Smooth muscle cell (in vitro differentiated cells): ENCODE measurements at regions not wholly inside any gene's neighbourhood (a gene's known extent, or its start where the extent isn't known, plus 50 kb on each side); places are given as distances from the start of the nearest gene placed in this dataset.

ENCODE experiments used
- DNase-seq: peaks from one replicate; lab custom pipeline; 2025; ENCODE audit not compliant: unreplicated experiment; lab: John Stamatoyannopoulos, UW
- H2AFZ ChIP-seq: fragments of 200-600 bp; sonication (generic); 2 replicates; pipeline ENCODE4 v1.6.0; 2016; ENCODE audit warnings: antibody characterized with exemption, low read depth, mild to moderate bottlenecking
- H3F3A ChIP-seq: fragments of 200-600 bp; sonication (generic); 2 replicates; pipeline ENCODE4 v1.6.0; 2017; ENCODE audit warnings: antibody characterized with exemption, low read depth
- H3K27ac ChIP-seq: fragments of 200-600 bp; sonication (generic); 2 replicates; pipeline ENCODE4 v1.5.1; 2016; ENCODE audit warnings: low read depth, mild to moderate bottlenecking
- H3K27me3 ChIP-seq: fragments of 200-600 bp; sonication (generic); 2 replicates; pipeline ENCODE4 v1.6.1; 2016; ENCODE audit warnings: low read depth, mild to moderate bottlenecking
- H3K36me3 ChIP-seq: fragments of 200-600 bp; sonication (generic); 2 replicates; pipeline ENCODE4 v1.5.1; 2016; ENCODE audit warnings: low read depth
- H3K4me1 ChIP-seq: fragments of 200-600 bp; sonication (generic); 2 replicates; pipeline ENCODE4 v1.5.1; 2016; ENCODE audit warnings: low read depth
- H3K4me2 ChIP-seq: fragments of 200-600 bp; sonication (generic); 2 replicates; pipeline ENCODE4 v1.6.0; 2016; ENCODE audit warnings: mild to moderate bottlenecking
- H3K4me3 ChIP-seq: fragments of 200-600 bp; sonication (generic); 2 replicates; pipeline ENCODE4 v1.5.1; 2016; ENCODE audit warnings: mild to moderate bottlenecking
- H3K79me2 ChIP-seq: fragments of 200-600 bp; sonication (generic); 2 replicates; pipeline ENCODE4 v1.6.0; 2016; ENCODE audit warnings: low read depth, mild to moderate bottlenecking
- H3K9ac ChIP-seq: fragments of 200-600 bp; sonication (generic); 2 replicates; pipeline ENCODE4 v1.6.0; 2016; ENCODE audit warnings: low read depth
- H3K9me3 ChIP-seq: fragments of 200-600 bp; sonication (generic); replicated peaks from 2 replicates; pipeline ENCODE4 v1.5.1; 2016; ENCODE audit warnings: low read depth
- H4K20me1 ChIP-seq: fragments of 200-600 bp; sonication (generic); 2 replicates; pipeline ENCODE4 v1.6.0; 2016; ENCODE audit warnings: low read depth
- WGBS: methylation state at CpG from one replicate; pipeline ENCODE4 v1.1.7; 2016; ENCODE audit warnings: low lambda C conversion rate; 5-methylcytosine and 5-hydroxymethylcytosine counted together
- TF ChIP-seq, protein P1 (sequence below): fragments of 200-600 bp; sonication (generic); IDR thresholded peaks from 2 replicates; pipeline ENCODE4 v1.5.1; 2017; ENCODE audit warnings: borderline replicate concordance, mild to moderate bottlenecking, antibody characterized with exemption; ENCODE audit not compliant: insufficient read depth, poor library complexity, severe bottlenecking

DNA sequence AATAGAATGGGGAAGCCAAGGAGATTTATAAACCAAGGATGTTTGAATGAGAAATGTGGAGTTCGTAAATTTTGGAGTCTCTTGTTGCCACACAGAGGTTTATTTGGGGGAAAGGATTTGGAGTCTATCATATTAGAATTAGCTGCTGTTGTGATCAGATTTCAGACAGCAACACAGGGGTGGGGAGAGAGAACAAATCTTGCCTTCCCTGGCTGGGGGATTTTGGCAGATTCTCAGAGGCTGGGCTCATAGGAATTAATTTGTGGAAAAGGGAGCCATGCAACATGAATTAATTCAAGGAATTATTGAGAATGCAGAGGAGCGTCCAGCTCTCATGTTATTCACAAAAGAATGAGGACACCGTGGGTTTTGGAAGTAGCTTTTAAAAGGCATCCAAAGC is 73.9 kb upstream of the PRMT8 start:
- no peak overlapping the region for H3K27ac ChIP-seq
- no peaks in the 10 kb centered on the region for H3K36me3 ChIP-seq
- no peaks in the 10 kb centered on the region for H3K9me3 ChIP-seq
- no peaks in the 10 kb centered on the region for H3K79me2 ChIP-seq
- no peaks in the 10 kb centered on the region for H3K4me1 ChIP-seq
- TF ChIP-seq, protein P1, sequence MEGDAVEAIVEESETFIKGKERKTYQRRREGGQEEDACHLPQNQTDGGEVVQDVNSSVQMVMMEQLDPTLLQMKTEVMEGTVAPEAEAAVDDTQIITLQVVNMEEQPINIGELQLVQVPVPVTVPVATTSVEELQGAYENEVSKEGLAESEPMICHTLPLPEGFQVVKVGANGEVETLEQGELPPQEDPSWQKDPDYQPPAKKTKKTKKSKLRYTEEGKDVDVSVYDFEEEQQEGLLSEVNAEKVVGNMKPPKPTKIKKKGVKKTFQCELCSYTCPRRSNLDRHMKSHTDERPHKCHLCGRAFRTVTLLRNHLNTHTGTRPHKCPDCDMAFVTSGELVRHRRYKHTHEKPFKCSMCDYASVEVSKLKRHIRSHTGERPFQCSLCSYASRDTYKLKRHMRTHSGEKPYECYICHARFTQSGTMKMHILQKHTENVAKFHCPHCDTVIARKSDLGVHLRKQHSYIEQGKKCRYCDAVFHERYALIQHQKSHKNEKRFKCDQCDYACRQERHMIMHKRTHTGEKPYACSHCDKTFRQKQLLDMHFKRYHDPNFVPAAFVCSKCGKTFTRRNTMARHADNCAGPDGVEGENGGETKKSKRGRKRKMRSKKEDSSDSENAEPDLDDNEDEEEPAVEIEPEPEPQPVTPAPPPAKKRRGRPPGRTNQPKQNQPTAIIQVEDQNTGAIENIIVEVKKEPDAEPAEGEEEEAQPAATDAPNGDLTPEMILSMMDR = no peak
- no peak overlapping the region for H3K4me2 ChIP-seq
- H4K20me1 ChIP-seq = no peaks in the 10 kb centered on the region
- 91% methylated on average over 3 of the region's 3 CpGs for WGBS
- no peak overlapping the region for H2AFZ ChIP-seq
- H3K9ac ChIP-seq = no peak overlapping the region
- DNase-seq = no peak
- peaks cover 32% of the 10 kb centered on the region for H3K27me3 ChIP-seq
- no peaks in the 10 kb centered on the region for H3F3A ChIP-seq
- H3K4me3 ChIP-seq = no peak overlapping the region

DNA sequence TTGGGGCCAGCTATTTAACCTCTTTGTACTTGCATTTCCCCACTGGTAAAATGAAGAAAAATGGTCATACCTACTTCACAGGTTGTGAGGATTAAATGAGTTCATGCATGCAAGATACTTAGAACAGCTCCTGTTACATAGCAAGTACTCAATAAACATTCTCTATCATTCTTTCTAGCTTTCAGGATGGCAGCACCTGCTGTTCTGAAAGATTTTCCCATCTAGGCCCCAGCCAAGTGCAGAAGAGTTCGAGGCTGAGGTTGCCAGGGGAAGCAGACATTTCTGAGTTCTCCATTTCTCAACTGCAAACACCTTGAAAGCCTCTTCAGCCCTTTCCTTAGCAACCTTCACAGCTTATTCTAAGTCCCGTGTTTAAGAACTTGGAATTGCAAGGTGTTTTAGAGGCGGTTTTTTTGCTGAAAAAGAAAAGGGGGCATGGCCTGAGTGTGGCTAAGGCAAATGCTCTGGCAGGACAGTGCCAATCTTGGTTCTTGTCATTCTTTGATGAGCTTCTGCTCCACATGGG is 73.0 kb upstream of the PRMT8 start:
- TF ChIP-seq, protein P1 = no peak
- no peaks in the 10 kb centered on the region for H4K20me1 ChIP-seq
- no peak overlapping the region for H3K9ac ChIP-seq
- no peak for DNase-seq
- H3K9me3 ChIP-seq = no peaks in the 10 kb centered on the region
- no peak overlapping the region for H2AFZ ChIP-seq
- no peak overlapping the region for H3K27ac ChIP-seq
- H3K4me1 ChIP-seq = no peaks in the 10 kb centered on the region
- no peak overlapping the region for H3K4me2 ChIP-seq
- H3K27me3 ChIP-seq = peaks cover 32% of the 10 kb centered on the region
- no peaks in the 10 kb centered on the region for H3K79me2 ChIP-seq
- H3K4me3 ChIP-seq = no peak overlapping the region
- H3F3A ChIP-seq = no peaks in the 10 kb centered on the region
- no peaks in the 10 kb centered on the region for H3K36me3 ChIP-seq
- 75% methylated on average over 3 of the region's 3 CpGs for WGBS

DNA sequence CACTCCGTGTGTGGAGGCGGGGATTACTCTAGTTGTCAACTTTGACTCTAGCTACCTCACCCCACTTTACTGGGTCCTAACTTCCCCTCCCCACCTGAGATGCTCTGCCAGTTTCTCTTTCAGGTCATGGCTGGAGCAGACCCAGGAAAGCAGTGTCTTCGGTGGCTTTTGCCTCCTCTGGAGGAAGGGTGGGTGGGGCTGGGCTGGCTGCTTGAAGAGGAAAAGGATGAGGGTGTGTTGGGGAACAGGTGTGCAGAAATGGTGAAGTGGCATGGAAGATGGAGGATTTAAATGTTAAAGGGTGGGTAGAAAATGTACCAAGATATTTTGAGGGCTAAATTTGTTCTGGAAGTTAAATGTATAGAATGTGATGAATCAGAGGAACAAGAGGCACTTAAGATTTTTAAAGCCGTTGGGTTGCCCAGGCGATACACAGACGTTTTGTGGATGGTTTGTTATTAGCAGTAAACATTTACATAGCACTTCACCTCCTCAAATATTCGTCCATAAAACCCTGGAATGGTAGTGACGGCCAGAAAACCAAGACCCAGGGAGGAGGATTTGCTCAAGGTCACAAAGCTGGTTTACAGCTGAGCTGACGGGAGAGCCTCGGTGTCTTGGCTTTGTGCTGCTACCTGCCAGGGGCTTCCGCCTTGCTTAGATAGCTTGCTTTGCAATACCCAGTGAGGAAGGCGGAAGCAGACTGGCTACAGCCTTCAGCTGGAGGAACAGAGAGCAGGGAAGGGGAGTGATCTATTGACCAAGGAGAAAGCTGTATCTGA is 72.2 kb upstream of the PRMT8 start:
- no peak overlapping the region for H3K4me3 ChIP-seq
- H3K9me3 ChIP-seq = no peaks in the 10 kb centered on the region
- H3K27me3 ChIP-seq = peaks cover 32% of the 10 kb centered on the region
- H2AFZ ChIP-seq = no peak overlapping the region
- no peaks in the 10 kb centered on the region for H3F3A ChIP-seq
- H3K9ac ChIP-seq = no peak overlapping the region
- no peak overlapping the region for H3K27ac ChIP-seq
- no peak for DNase-seq
- no peaks in the 10 kb centered on the region for H3K4me1 ChIP-seq
- H4K20me1 ChIP-seq = no peaks in the 10 kb centered on the region
- H3K36me3 ChIP-seq = no peaks in the 10 kb centered on the region
- no peak overlapping the region for H3K4me2 ChIP-seq
- WGBS = 83% methylated on average over 12 of the region's 12 CpGs
- H3K79me2 ChIP-seq = no peaks in the 10 kb centered on the region
- TF ChIP-seq, protein P1 = no peak

DNA sequence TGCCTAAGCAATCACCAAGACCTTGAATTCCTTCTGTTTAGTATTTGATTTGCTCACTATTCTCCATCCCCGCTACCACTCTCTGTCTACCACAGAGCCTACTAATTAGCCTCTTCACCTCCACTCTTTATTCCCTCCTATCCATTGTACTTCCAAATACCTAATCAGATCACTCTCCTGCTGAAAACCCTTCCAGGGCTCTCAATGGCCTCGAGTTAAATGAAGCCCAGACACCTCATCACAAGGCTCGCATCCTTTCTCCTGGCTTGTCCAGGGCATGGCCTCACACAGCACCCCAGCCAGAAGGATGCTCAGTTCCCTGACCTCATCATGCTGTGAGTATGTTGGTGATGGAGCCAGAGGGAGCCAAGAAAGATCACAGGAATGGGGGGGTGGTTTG is 71.4 kb upstream of the PRMT8 start:
- DNase-seq = no peak
- Histone ChIP-seq H3K4me3 (no peak overlapping the region), H3K79me2 (no peaks in the 10 kb centered on the region), H4K20me1 (no peaks in the 10 kb centered on the region), H3K36me3 (no peaks in the 10 kb centered on the region), H3F3A (no peaks in the 10 kb centered on the region), H3K27ac (no peak overlapping the region), H3K9ac (no peak overlapping the region), H2AFZ (no peak overlapping the region), H3K9me3 (no peaks in the 10 kb centered on the region), H3K27me3 (peaks cover 32% of the 10 kb centered on the region), H3K4me1 (no peaks in the 10 kb centered on the region), H3K4me2 (no peak overlapping the region)
- 72% methylated on average over 3 of the region's 3 CpGs for WGBS
- TF ChIP-seq, protein P1 = no peak
